ENCODE measurements at regions not wholly inside any gene's neighbourhood (a gene's known extent, or its start where the extent isn't known, plus 50 kb on each side); places are given as distances from the start of the nearest gene placed in this dataset.
A peak's percentile ranks its signal among the peaks of the same experiment; 100 is the strongest.

GRCh38 chr13:74077792-74078191, 56.4 kb downstream of the KLF12 start:
- no peak overlapping the region for H4K5ac ChIP-seq (ENCODE audit: low read depth, low read length)
- H3K27me3 ChIP-seq (ENCODE audit: control insufficient read depth, insufficient read depth, low read length), result no peaks in the 10 kb centered on the region
- H3K79me1 ChIP-seq (ENCODE audit: low read depth in 1 of 2, low read length in 2 of 2), result peaks cover 42 to 77% of the 10 kb centered on the region in 2 experiments
- peaks cover 7% of the 10 kb centered on the region for H3K9me1 ChIP-seq (ENCODE audit: insufficient read depth, low read length)
- no peaks in the 10 kb centered on the region for H3K36me3 ChIP-seq (ENCODE audit: control insufficient read depth, insufficient read depth, low read length)
- H3K27ac ChIP-seq (ENCODE audit: insufficient read depth, low read length), result no peak overlapping the region
- no peaks in the 10 kb centered on the region for H3K9me3 ChIP-seq (ENCODE audit: control insufficient read depth, insufficient read depth, low read length)
- in situ Hi-C loops (cut with MboI; ENCODE audit: low sequenced_read_pairs) (no loop called here), dilution Hi-C loops (cut with HindIII; ENCODE audit: low sequenced_read_pairs, unreplicated experiment) (no loop called here), intact Hi-C loops (cut with micrococcal nuclease) (no loop called here)
- peak overlapping the region; percentile 52; the same call in 1 of the 2 replicates for H3K4ac ChIP-seq (ENCODE audit: low read depth, low read length)
- BruUV-seq (replicated peaks), result no TSS peak
- peaks cover 8% of the 10 kb centered on the region for H3K4me1 ChIP-seq (ENCODE audit: control insufficient read depth, insufficient read depth, low read length)
- no peak overlapping the region for H3K18ac ChIP-seq (ENCODE audit: low read depth, low read length)
- H2AK9ac ChIP-seq (replicated peaks; ENCODE audit: low read depth, low read length, poor library complexity), result no peak overlapping the region
- ATAC-seq (ENCODE audit: low read depth) (no peak), DNase-seq (no peak)
- H2BK5ac ChIP-seq (ENCODE audit: low read depth, low read length, poor library complexity, severe bottlenecking), result no peak overlapping the region
- H3K4me2 ChIP-seq (ENCODE audit: low read depth, low read length), result no peak overlapping the region
- POLR2A ChIA-PET (ENCODE audit: unreplicated experiment), result no interaction called here
- H3K23ac ChIP-seq (ENCODE audit: low read depth, low read length), result no peak overlapping the region
- H2BK20ac ChIP-seq (ENCODE audit: low read depth, low read length), result no peak overlapping the region
- no peak overlapping the region for H3K56ac ChIP-seq (ENCODE audit: extremely low read depth, insufficient read depth, low read length)
- H2BK120ac ChIP-seq (ENCODE audit: low read depth, low read length), result no peak overlapping the region
- H2AFZ ChIP-seq (replicated peaks; ENCODE audit: low read length, poor library complexity), result no peak overlapping the region
- no peak overlapping the region for H4K91ac ChIP-seq (ENCODE audit: insufficient read depth, low read depth, low read length)
- H3K9ac ChIP-seq (ENCODE audit: low read depth, low read length), result no peak overlapping the region
- no peak for TF ChIP-seq SMC3 (IDR thresholded peaks at IDR 0.05; ENCODE audit: low read depth, low read length)
- TF ChIP-seq MAFK (IDR thresholded peaks at IDR 0.05; ENCODE audit: low read depth, low read length), result no peak
- TF ChIP-seq RCOR1 (IDR thresholded peaks at IDR 0.05; ENCODE audit: insufficient replicate concordance, low read length), result no peak
- no peak for TF ChIP-seq FOS (IDR thresholded peaks at IDR 0.05; ENCODE audit: low read depth, low read length)
- TF ChIP-seq RFX5 (IDR thresholded peaks at IDR 0.05; ENCODE audit: low read depth, low read length), result no peak
- TF ChIP-seq MXI1 (IDR thresholded peaks at IDR 0.05; ENCODE audit: borderline replicate concordance, low read depth, low read length), result no peak
- TF ChIP-seq NFE2L2 (IDR thresholded peaks at IDR 0.05; ENCODE audit: low read depth, low read length), result no peak
- no peak for TF ChIP-seq USF2 (IDR thresholded peaks at IDR 0.05; ENCODE audit: low read depth, low read length)
- TF ChIP-seq RAD21 (IDR thresholded peaks at IDR 0.05; ENCODE audit: low read length), result no peak
- no peak for TF ChIP-seq CTCF (conservative IDR thresholded peaks at IDR 0.05; ENCODE audit: low read depth, low read length)
- no peak for TF ChIP-seq CHD1 (IDR thresholded peaks at IDR 0.05; ENCODE audit: low read depth, low read length)
- TF ChIP-seq MAZ (IDR thresholded peaks at IDR 0.05; ENCODE audit: borderline replicate concordance, low read depth, low read length), result no peak
- TF ChIP-seq POLR2A (IDR thresholded peaks at IDR 0.05; ENCODE audit: low read depth, low read length), result no peak
- TF ChIP-seq BHLHE40 (IDR thresholded peaks at IDR 0.05; ENCODE audit: low read depth, low read length), result no peak
- no peak for TF ChIP-seq ELK1 (IDR thresholded peaks at IDR 0.05; ENCODE audit: borderline replicate concordance, low read depth, low read length)
- no peak for TF ChIP-seq CEBPB (IDR thresholded peaks at IDR 0.05; ENCODE audit: low read depth, low read length)
- no peak overlapping the region for H2AK5ac ChIP-seq (ENCODE audit: low read depth, low read length)
- peaks cover 15% of the 10 kb centered on the region; the same call in 1 of the 2 replicates for H4K20me1 ChIP-seq (ENCODE audit: insufficient read depth, low read length)
- H3K4me3 ChIP-seq (ENCODE audit: insufficient read depth, low read depth, low read length), result no peak overlapping the region
- CTCF ChIA-PET, result no interaction called here
- no peak overlapping the region for H2BK15ac ChIP-seq (ENCODE audit: low read depth, low read length)
- no peak overlapping the region for H4K8ac ChIP-seq (ENCODE audit: low read depth in 2 of 2, low read length in 2 of 2)
- H3K14ac ChIP-seq (replicated peaks; ENCODE audit: low read depth, low read length), result peak overlapping the region; percentile 24; the same call in 1 of the 2 replicates
- WGBS, 2 experiments (ENCODE audit: extremely low coverage in 2 of 2, insufficient read length in 1 of 2), result 20% methylated on average over 1 of the region's 2 CpGs; no CpG with 5 or more reads in 1 of the 2 experiments
